ENCODE measurements at regions not wholly inside any gene's neighbourhood (a gene's known extent, or its start where the extent isn't known, plus 50 kb on each side); places are given as distances from the start of the nearest gene placed in this dataset.

DNA sequence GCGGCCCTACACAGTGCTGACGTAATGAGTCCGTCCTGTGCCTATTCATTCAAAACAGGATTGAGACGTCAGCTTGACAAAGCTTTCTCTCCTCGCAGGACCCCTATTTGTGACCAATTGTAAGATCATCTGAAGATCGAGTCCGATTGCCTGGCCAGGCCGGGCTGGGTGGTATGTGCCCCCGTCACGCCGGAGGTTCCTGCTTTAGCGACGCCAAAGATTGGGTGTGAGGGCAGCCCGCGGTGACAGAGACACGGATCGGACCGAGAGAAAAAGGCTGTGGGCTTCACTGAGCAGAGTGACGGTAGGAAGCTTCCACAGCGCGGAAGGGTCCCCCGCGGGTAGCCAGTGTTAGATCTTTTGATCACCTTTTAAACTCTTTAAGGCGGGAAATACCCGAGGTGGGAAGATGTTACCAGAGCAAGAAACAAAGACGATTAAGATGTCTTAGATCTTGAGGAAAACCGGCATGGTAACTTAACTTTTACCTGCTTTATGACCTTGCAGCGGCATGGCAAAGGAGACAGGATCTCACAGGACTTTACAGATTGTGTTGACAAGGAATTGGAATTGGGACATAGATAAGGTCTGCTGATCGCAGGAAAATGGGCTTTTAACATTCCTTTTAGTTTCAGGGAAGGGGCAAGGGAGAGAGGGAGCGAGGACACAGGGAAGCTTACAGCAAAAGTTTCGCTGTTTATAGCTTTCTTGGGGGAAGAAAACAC, 220.0 kb downstream of the METTL4 start (continued):
- no peak for TF ChIP-seq CTCF (IDR thresholded peaks at IDR 0.05; ENCODE audit: low read depth, low read length, missing input control)
- TF ChIP-seq RAD21 (IDR thresholded peaks at IDR 0.05): no peak

GRCh38 chr18:2354292-2354691, 217.0 kb downstream of the METTL4 start:
- 83% methylated on average over 5 of the region's 5 CpGs for WGBS
- H3K9ac ChIP-seq (ENCODE audit: low read depth in 1 of 2, low read length in 2 of 2): no peak overlapping the region
- H3K4me3 ChIP-seq (ENCODE audit: low read depth in 1 of 3, low read length in 3 of 3): no peak overlapping the region
- H3K27ac ChIP-seq (ENCODE audit: low read depth in 1 of 2, low read length in 2 of 2): no peak overlapping the region
- no peaks in the 10 kb centered on the region for H3K4me1 ChIP-seq (ENCODE audit: control insufficient read depth in 4 of 4, insufficient read depth in 4 of 4, low read length in 3 of 4)
- DNase-seq (ENCODE audit: low spot score): no peak
- no peaks in the 10 kb centered on the region for H3K27me3 ChIP-seq (ENCODE audit: control insufficient read depth in 4 of 4, insufficient read depth in 4 of 4, low read length in 3 of 4)
- TF ChIP-seq GABPA (IDR thresholded peaks at IDR 0.05 in 1 of 2, conservative IDR thresholded peaks at IDR 0.05 in 1 of 2): no peak
- no peak for TF ChIP-seq FOXA2 (IDR thresholded peaks at IDR 0.05)
- TF ChIP-seq TAF1 (conservative IDR thresholded peaks at IDR 0.05): no peak
- TF ChIP-seq, protein P1, sequence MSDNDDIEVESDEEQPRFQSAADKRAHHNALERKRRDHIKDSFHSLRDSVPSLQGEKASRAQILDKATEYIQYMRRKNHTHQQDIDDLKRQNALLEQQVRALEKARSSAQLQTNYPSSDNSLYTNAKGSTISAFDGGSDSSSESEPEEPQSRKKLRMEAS (IDR thresholded peaks at IDR 0.05): no peak
- no peak for TF ChIP-seq EGR1 (IDR thresholded peaks at IDR 0.05; ENCODE audit: low read depth in 2 of 2)
- TF ChIP-seq RXRA (IDR thresholded peaks at IDR 0.05): no peak
- TF ChIP-seq YY1 (IDR thresholded peaks at IDR 0.05): no peak
- TF ChIP-seq ATF3 (IDR thresholded peaks at IDR 0.05): no peak
- no peak for TF ChIP-seq FOXA1 (IDR thresholded peaks at IDR 0.05)
- no peak for TF ChIP-seq HNF4A (conservative IDR thresholded peaks at IDR 0.05)
- no peak for TF ChIP-seq RAD21 (IDR thresholded peaks at IDR 0.05)
- TF ChIP-seq SP1 (IDR thresholded peaks at IDR 0.05): no peak
- TF ChIP-seq, protein P2, sequence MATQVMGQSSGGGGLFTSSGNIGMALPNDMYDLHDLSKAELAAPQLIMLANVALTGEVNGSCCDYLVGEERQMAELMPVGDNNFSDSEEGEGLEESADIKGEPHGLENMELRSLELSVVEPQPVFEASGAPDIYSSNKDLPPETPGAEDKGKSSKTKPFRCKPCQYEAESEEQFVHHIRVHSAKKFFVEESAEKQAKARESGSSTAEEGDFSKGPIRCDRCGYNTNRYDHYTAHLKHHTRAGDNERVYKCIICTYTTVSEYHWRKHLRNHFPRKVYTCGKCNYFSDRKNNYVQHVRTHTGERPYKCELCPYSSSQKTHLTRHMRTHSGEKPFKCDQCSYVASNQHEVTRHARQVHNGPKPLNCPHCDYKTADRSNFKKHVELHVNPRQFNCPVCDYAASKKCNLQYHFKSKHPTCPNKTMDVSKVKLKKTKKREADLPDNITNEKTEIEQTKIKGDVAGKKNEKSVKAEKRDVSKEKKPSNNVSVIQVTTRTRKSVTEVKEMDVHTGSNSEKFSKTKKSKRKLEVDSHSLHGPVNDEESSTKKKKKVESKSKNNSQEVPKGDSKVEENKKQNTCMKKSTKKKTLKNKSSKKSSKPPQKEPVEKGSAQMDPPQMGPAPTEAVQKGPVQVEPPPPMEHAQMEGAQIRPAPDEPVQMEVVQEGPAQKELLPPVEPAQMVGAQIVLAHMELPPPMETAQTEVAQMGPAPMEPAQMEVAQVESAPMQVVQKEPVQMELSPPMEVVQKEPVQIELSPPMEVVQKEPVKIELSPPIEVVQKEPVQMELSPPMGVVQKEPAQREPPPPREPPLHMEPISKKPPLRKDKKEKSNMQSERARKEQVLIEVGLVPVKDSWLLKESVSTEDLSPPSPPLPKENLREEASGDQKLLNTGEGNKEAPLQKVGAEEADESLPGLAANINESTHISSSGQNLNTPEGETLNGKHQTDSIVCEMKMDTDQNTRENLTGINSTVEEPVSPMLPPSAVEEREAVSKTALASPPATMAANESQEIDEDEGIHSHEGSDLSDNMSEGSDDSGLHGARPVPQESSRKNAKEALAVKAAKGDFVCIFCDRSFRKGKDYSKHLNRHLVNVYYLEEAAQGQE (IDR thresholded peaks at IDR 0.05): no peak
- no peaks in the 10 kb centered on the region for H3K36me3 ChIP-seq (ENCODE audit: control insufficient read depth in 4 of 4, insufficient read depth in 3 of 4, low read depth in 1 of 4, low read length in 3 of 4)
- no peaks in the 10 kb centered on the region for H3K9me3 ChIP-seq (ENCODE audit: control insufficient read depth in 4 of 4, low read length in 3 of 4)

- Histone ChIP-seq H3K9ac (ENCODE audit: low read depth in 1 of 2, low read length in 2 of 2) (no peak overlapping the region), H3K27me3 (ENCODE audit: control insufficient read depth in 4 of 4, insufficient read depth in 4 of 4, low read length in 3 of 4) (no peaks in the 10 kb centered on the region), H3K9me3 (ENCODE audit: control insufficient read depth in 4 of 4, low read length in 3 of 4) (no peaks in the 10 kb centered on the region), H3K4me1 (ENCODE audit: control insufficient read depth in 4 of 4, insufficient read depth in 4 of 4, low read length in 3 of 4) (no peaks in the 10 kb centered on the region), H3K4me3 (ENCODE audit: low read depth in 1 of 3, low read length in 3 of 3) (no peak overlapping the region), H3K36me3 (ENCODE audit: control insufficient read depth in 4 of 4, insufficient read depth in 3 of 4, low read depth in 1 of 4, low read length in 3 of 4) (no peaks in the 10 kb centered on the region), H3K27ac (ENCODE audit: low read depth in 1 of 2, low read length in 2 of 2) (no peak overlapping the region)
- no peak for TF ChIP-seq CTCF (IDR thresholded peaks at IDR 0.05; ENCODE audit: low read depth, low read length, missing input control)
- TF ChIP-seq, protein P1 (IDR thresholded peaks at IDR 0.05): no peak
- no peak for TF ChIP-seq SP1 (IDR thresholded peaks at IDR 0.05)
- no peak for TF ChIP-seq GABPA (IDR thresholded peaks at IDR 0.05 in 1 of 2, conservative IDR thresholded peaks at IDR 0.05 in 1 of 2)
- TF ChIP-seq EGR1 (IDR thresholded peaks at IDR 0.05; ENCODE audit: low read depth in 2 of 2): no peak
- TF ChIP-seq, protein P3, sequence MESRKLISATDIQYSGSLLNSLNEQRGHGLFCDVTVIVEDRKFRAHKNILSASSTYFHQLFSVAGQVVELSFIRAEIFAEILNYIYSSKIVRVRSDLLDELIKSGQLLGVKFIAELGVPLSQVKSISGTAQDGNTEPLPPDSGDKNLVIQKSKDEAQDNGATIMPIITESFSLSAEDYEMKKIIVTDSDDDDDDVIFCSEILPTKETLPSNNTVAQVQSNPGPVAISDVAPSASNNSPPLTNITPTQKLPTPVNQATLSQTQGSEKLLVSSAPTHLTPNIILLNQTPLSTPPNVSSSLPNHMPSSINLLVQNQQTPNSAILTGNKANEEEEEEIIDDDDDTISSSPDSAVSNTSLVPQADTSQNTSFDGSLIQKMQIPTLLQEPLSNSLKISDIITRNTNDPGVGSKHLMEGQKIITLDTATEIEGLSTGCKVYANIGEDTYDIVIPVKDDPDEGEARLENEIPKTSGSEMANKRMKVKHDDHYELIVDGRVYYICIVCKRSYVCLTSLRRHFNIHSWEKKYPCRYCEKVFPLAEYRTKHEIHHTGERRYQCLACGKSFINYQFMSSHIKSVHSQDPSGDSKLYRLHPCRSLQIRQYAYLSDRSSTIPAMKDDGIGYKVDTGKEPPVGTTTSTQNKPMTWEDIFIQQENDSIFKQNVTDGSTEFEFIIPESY (IDR thresholded peaks at IDR 0.05): no peak
- no peak for TF ChIP-seq FOXA1 (IDR thresholded peaks at IDR 0.05)
- no peak for TF ChIP-seq YY1 (IDR thresholded peaks at IDR 0.05)
- no peak for TF ChIP-seq HNF4G (IDR thresholded peaks at IDR 0.05)
- TF ChIP-seq RXRA (IDR thresholded peaks at IDR 0.05): no peak
- no peak for TF ChIP-seq FOXA2 (IDR thresholded peaks at IDR 0.05)
- DNase-seq (ENCODE audit: low spot score): no peak
- 88% methylated on average over 5 of the region's 5 CpGs for WGBS
Observed at GRCh38 chr18:2356906-2357305, 214.4 kb downstream of the METTL4 start.
